Smooth muscle cell of the brain vasculature (primary cell): ENCODE measurements at regions not wholly inside any gene's neighbourhood (a gene's known extent, or its start where the extent isn't known, plus 50 kb on each side); places are given as distances from the start of the nearest gene placed in this dataset.

Source experiments
- DNase-seq: peaks from one replicate; pipeline ENCODE4 v3.0.0-alpha.2; 2012; ENCODE audit warnings: low read depth, low spot score

GRCh38 chr13:68051910-68052309, 821.8 kb upstream of the PCDH9 start:
- DNase-seq, result no peak

GRCh38 chr13:68050761-68051160, 820.6 kb upstream of the PCDH9 start:
- no peak for DNase-seq

GRCh38 chr13:68048802-68049359, 818.7 kb upstream of the PCDH9 start:
- no peak for DNase-seq

GRCh38 chr13:68047889-68048288, 817.8 kb upstream of the PCDH9 start:
- no peak for DNase-seq

- no peak for DNase-seq
These were observed 816.8 kb upstream of the PCDH9 start for GRCh38 chr13:68046903-68047302.

- DNase-seq, result no peak
These were observed 800.1 kb upstream of the PCDH9 start for GRCh38 chr13:68030152-68030809.

- no peak for DNase-seq
These were observed 798.6 kb upstream of the PCDH9 start for GRCh38 chr13:68028701-68029100.

- DNase-seq, result no peak
These were observed 797.2 kb upstream of the PCDH9 start for GRCh38 chr13:68027306-68027705.

GRCh38 chr13:68026077-68026476, 795.9 kb upstream of the PCDH9 start:
- DNase-seq, result no peak

- DNase-seq, result no peak
These were observed 795.5 kb upstream of the PCDH9 start for GRCh38 chr13:68025604-68026003.

GRCh38 chr13:68023838-68024581, 793.9 kb upstream of the PCDH9 start:
- DNase-seq, result no peak

- DNase-seq, result no peak
These were observed 789.8 kb upstream of the PCDH9 start for GRCh38 chr13:68019901-68020300.

- DNase-seq, result no peak
These were observed 779.4 kb upstream of the PCDH9 start for GRCh38 chr13:68009546-68009945.

- DNase-seq, result no peak
These were observed 777.4 kb upstream of the PCDH9 start for GRCh38 chr13:68007576-68007975.

GRCh38 chr13:67996101-67996500, 766.0 kb upstream of the PCDH9 start:
- DNase-seq, result no peak

GRCh38 chr13:67990868-67991267, 760.7 kb upstream of the PCDH9 start:
- no peak for DNase-seq

GRCh38 chr13:67986234-67986633, 756.1 kb upstream of the PCDH9 start:
- no peak for DNase-seq

GRCh38 chr13:67977066-67977465, 746.9 kb upstream of the PCDH9 start:
- no peak for DNase-seq

- no peak for DNase-seq
These were observed 741.2 kb upstream of the PCDH9 start for GRCh38 chr13:67971291-67971690.

GRCh38 chr13:67967031-67967430, 736.9 kb upstream of the PCDH9 start:
- no peak for DNase-seq

GRCh38 chr13:67966065-67966464, 735.9 kb upstream of the PCDH9 start:
- DNase-seq, result no peak

GRCh38 chr13:67964986-67965385, 734.9 kb upstream of the PCDH9 start:
- no peak for DNase-seq

- no peak for DNase-seq
These were observed 734.0 kb upstream of the PCDH9 start for GRCh38 chr13:67964091-67964490.
